Tibial nerve (tissue), 3 donors: ENCODE measurements at regions not wholly inside any gene's neighbourhood (a gene's known extent, or its start where the extent isn't known, plus 50 kb on each side); places are given as distances from the start of the nearest gene placed in this dataset.

Source experiments
- POLR2A ChIP-seq, 2 donors: fragments of 450-650 bp; IDR thresholded peaks; one replicate each; pipeline ENCODE4 v1.6.1; 2017; ENCODE audit warnings: antibody characterized with exemption in 2 of 2, mild to moderate bottlenecking in 2 of 2, moderate library complexity in 2 of 2
- TF ChIP-seq, protein P1 (sequence below), 5 experiments: fragments of 200-600 bp in 3 of 5; fragments of 450-650 bp in 2 of 5; sonication (generic) in 3 of 5; IDR thresholded peaks; one replicate each; pipeline ENCODE4 v1.5.1; 2016 to 2019; ENCODE audit warnings: antibody characterized with exemption in 5 of 5, mild to moderate bottlenecking in 3 of 5, moderate library complexity in 2 of 5

DNA sequence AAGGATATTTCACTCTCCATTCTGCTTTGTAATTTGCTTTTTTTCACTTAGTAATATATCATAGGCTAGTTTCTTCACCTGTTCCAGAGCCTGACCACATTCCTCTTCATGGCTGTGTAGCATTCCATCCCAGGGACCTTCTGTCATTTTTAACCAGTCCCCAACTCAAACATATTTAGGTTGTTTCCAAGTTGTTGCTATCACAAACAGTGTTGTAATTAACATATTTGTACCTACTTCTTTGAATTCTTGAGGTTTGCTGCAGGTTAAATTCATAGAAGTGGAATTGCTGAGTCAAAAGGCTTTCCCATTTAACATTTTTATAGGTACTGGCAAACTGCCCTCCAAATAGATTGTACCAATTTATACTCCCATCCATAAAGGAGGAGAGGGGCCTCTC, 65.1 kb upstream of the MED9 start:
- TF ChIP-seq, protein P1, sequence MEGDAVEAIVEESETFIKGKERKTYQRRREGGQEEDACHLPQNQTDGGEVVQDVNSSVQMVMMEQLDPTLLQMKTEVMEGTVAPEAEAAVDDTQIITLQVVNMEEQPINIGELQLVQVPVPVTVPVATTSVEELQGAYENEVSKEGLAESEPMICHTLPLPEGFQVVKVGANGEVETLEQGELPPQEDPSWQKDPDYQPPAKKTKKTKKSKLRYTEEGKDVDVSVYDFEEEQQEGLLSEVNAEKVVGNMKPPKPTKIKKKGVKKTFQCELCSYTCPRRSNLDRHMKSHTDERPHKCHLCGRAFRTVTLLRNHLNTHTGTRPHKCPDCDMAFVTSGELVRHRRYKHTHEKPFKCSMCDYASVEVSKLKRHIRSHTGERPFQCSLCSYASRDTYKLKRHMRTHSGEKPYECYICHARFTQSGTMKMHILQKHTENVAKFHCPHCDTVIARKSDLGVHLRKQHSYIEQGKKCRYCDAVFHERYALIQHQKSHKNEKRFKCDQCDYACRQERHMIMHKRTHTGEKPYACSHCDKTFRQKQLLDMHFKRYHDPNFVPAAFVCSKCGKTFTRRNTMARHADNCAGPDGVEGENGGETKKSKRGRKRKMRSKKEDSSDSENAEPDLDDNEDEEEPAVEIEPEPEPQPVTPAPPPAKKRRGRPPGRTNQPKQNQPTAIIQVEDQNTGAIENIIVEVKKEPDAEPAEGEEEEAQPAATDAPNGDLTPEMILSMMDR (IDR thresholded peaks at IDR 0.05), result no peak
- TF ChIP-seq POLR2A (IDR thresholded peaks at IDR 0.05), result no peak
